HG02870 (cell line): ENCODE measurements at regions not wholly inside any gene's neighbourhood (a gene's known extent, or its start where the extent isn't known, plus 50 kb on each side); places are given as distances from the start of the nearest gene placed in this dataset.
"Not testable (repeated sequence)": the region's sequence is repeated elsewhere in the genome, so short reads cannot be mapped to it uniquely, and the experiment has no call there.

ENCODE experiments used
- ATAC-seq: cut with Tn5 transposase; IDR thresholded peaks from one replicate; pipeline ENCODE4 v1.9.1; 2021; ENCODE audit warnings: mild to moderate bottlenecking, moderate library complexity; ENCODE audit not compliant: unreplicated experiment

DNA sequence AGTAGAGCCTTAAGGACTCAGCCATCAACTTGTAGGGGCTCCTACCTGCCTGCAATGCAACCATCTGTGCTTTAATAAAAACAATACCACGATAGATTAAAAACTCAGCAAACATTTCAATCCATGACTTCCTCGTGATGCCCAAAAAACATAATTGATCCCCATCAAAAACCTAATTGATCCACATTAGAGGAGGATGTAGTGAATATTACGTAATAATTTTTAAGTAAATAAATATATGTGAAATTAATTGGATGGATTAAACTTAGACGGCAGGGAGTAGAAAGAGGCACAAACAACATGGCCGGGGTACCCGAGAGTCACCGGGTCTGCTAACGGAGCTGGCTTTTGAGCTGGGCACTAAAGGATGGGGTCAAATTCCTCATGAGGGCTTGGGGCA, 87.3 kb downstream of the ARL4C start:
- no peak for ATAC-seq

DNA sequence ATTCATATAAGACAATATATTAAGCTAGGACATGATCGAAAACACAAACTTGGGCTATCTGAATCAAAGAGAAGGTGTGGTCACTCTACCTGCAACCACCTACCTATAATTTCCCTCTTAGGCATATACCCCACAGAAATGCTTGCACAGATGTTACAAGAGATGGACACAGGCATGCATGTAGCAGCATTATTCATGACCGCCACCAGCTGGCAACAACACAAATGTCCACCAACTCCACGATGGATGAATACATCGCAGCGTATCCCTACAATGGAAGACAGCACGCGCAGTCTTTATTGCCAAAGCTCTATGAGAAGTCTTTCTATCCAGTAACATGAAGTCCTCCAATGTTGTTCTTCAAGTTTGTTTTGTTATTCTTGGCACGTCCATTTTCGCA, 90.8 kb downstream of the ARL4C start:
- no peak for ATAC-seq

DNA sequence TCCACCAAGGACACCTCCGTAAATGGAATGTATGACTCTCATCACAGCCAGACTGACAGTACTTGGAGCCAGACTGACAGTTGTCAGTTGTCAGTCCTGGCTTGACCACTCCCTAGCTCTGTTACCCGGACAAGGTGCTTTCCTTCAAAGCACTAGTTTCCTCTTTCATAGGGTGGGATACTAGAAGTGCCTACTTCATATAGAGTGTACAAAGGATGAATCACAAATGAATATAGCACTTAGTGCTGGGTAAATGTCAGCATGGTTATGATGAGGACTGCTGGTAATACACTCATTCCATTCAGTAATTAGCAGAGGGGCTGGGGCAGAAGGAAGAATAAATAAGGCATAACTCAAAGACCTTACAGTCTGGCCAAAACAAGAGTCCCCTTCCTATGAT, 91.4 kb downstream of the ARL4C start:
- ATAC-seq: no peak

DNA sequence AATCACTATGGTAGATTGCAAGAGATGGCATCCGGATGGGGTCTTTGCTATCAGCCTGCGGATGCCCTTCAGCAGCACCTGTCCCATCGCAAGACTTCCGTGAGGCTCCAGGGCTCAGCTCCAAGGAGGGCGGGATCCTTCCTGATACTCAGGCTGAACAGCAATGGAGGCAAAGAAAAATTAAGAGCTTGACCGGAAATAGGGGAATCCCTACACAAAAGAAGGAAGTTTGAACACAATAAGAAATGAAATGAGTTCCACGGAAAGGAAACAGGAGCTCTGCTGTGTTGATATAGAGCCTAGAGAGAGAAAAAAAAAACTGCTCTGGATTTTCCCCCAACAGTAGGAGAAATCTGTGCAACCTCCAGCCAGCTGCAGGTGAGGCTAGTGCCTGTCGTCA, 91.9 kb downstream of the ARL4C start:
- ATAC-seq: no peak

DNA sequence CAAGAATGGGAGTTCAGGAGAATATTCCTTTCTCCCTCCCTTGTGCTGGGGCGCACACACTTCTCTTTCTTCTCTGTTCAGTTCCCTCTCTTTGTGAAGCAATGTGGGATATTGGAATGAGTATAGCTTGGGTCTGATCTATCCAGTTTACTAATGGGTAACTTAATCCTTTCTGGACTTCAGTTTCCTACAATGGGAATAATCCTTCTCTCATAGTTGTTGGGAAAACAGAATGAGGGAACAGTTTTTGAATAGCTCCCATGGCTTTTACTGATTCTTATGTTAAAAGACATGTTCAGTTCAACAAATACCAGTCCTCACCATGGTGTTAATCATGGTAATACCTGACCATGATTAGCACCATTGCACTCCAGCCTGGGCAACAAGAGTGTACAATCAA, 93.1 kb downstream of the ARL4C start:
- no peak for ATAC-seq

DNA sequence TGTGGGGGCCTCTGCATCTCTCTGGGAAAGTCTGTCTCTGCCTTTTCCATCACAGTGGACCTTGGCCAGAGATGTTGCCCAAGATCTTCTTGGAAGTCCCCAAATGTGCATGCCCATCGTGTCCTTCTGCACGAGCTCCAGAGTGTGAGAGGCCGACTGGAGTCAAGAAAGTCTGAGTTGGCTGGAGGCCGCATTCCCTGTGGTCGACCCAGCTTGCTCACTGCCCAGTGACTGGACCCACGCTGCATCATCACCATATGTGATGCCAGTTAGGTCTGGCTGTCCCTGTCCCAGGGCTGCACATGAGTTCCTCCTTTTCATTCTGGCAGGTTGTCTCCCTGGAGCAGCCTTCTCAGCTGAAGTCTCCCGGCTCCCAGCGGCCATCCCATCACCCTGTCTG, 93.8 kb downstream of the ARL4C start:
- no peak for ATAC-seq

DNA sequence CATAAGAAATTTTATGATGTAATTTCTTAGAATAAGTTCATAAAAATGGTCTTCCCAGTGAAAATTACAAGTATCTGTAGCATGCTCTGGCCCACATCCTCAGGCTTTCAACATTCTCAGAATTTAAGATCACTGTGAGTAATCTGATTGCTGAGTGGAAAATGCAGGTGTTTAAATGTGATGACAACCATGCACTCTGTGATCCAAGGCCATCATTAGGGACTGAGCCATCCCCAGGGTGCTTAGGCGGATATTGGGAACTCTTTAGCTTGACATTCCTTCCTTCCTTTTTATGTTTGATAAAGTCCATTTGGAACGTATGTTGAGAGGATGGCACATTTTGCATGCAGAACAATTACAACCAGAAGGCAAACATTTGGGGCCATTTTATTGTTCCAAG, 95.5 kb downstream of the ARL4C start:
- no peak for ATAC-seq

DNA sequence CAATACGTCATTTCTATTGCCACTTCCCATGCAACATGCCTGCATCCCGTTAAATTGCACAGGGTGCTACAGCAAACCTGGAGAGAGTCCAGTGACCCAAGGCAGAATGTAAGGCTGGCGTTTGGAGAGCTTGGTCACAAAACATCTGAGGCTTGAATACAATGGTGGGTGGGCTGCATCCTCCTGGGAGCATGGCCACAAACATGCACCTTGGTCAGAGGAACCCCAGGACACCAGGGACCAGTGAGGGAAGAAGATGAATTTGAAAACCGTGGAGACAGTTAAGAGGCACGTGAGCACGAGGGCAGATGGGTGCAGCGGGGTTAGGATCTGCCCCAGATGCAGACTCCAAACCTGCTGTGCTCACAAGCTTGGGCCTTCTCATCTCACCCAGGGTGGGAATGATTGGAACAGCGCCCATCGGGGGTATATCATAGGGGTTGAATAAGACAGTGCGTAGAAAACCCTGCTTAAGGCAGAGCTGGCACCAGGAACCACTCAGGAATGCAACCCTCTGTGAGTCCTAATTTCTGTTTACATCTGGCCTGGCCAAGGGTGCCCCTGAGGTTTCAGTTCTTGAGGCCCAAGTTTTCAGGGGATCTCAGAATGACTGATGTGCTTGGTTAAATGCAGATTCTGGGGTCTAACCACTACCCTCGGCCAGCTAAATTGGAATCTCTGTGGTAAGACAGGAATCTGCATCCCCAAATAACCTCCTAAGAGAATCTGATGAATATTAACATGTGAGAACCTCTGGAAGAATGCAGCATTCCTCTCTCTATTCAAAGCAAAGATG, 97.2 kb downstream of the ARL4C start:
- no peak for ATAC-seq

DNA sequence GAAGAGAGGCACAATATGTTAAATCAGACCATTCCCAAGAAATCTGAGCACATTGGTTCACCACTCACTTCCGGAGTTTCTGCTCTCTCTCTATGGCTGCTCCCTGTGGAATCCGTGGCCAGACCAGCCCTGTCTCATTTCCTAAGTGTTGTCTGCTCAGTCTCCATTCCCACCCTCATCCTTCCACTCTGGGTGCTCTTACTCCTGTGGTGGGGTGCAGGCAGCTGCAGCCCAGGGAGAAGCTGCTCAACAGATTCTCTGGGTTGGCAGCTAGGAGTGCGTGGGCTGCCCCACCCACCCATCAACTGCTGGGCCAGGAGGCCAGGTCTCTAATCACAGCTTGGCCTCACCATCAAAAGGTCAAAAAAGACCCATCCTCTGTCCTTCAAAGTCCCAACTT, 98.3 kb downstream of the ARL4C start:
- ATAC-seq: no peak

DNA sequence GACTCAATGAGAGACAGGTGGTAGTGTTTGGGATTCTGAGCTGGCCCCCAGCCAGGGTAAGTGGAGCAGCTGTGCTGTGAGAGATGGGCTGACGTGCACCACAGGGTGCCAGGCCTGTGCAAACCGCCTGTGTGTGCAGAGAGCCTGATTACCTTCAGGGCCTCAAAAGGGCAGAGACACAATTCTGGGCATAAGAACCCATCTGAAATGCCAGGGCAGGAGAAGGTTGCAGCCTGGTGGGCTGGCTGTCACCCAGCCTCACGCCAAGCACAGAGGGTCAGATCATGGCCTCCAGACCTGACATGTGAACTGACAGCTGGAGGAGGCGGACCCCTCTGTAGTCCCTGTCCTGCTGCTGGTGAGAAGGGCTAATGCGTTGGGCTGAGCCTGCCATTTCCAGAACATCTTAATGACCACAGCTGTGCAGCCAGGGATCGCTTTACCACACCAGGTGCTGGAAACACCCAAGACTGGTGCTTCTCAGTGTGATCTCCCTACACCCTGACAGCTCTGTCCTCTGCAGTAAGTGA, 100.9 kb downstream of the ARL4C start:
- no peak for ATAC-seq

DNA sequence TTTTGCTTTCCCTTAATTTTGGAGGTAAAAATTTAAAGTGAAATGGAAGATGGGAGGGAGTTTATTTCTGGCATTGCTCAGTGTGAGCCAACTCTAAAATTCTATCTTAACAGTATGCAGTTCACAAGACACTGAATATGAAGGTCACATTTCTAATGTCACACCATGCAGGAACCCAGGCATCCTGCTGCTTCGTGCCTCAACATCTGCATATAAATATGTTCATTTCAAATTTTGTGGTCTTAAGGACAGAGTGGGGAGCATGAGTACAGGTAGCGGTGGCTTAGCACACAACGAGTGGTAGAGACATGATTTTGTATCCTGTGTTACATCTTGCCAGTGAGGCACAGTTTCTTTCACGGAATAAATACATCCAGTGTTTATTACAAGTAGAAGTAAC, 102.4 kb downstream of the ARL4C start:
- ATAC-seq: no peak

DNA sequence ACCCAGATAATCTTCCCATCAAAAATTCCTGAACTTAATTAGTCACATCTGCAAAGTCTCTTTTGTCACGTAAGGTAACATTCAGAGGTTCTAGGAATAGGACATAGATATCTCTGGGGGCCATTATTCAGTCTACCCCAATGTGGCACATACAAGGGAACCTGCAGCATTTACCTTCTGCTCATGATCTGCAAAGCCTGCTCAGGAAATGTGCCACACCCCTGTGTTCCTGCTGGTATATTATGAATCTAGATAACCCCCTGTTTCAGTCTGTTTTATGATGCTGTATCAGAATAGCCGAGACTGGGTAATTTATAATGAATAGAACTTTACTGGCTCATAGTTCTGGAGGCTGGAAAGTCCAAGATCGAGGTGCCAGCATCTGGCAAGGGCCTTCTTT, 103.5 kb downstream of the ARL4C start:
- no peak for ATAC-seq

DNA sequence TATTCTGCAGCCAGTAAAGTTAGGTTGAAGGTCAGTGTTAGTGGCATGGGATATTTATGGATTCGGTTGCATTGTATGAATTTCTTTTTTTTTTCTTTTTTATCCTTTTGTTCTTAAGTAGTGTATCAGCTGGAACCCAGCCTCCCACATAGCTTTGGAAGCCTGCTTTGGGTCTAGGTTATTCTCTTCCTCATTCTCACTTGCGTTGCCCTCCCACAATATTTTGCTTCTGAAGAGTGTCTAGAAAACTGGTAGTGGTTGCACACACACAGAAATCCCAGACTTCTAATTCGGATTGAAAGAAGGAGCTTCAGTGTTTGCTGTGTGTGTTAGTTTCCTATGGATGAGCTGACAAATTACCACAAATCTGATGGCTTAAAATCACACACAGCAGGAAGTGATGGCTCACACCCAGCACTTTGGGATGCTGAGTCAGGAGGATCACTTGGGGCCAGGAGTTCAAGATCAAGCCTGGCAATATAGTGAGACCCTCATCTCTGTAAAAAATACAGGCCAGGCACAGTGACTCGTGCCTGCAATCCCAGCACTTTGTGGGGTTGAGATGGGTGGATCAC, 104.8 kb downstream of the ARL4C start:
- no peak for ATAC-seq

DNA sequence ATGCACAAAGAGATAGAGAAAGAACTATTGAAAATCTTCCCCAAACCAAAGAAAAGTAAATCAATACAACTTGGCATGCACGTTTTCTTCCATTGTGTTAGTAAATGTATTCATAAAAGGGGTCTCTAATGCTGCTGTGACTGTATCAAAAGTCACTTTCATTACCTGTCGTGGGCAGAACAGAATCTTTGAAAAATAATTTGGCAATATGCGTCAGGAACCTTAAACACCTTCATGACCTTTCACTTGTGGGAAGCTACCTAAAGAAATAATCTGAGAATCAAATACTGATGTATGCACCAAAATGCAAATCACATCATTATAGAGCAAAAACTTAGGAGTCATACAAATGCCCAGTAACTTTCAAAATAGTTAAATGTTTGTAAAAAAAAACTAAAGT, 105.3 kb downstream of the ARL4C start:
- no peak for ATAC-seq

DNA sequence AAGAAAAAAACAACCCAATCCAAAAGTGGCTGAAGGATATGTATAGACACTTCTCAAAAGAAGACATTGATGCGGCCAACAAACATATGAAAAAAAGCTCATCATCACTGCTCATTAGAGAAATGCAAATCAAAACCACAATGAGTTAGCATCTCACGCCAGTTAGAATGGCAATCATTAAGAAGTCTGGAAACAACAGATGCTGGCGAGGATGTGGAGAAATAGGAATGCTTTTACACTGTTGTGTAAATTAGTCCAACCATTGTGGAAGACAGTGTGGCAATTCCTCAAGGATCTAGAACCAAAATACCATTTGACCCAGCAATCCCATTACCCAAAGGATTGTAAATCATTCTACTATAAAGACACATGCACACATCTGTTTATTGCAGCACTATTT, 107.2 kb downstream of the ARL4C start:
- ATAC-seq: not testable (repeated sequence)

DNA sequence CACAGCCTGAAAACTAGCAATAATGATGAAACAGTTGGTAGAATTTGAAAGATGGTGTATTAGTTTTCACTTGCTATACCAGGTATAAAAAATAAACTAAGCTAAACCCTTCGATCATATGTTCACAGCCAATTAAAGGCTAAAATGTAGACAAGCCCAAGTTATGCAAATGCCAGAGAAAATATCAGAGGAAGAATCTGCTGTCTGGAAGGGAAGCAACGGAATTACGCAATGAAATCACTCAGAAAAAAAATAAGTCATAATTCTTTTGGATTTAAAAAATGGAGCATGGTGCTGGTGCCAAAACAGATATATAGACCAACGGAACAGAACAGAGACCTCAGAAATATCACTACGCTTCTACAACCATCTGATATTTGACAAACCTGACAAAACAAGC, 108.3 kb downstream of the ARL4C start:
- no peak for ATAC-seq

DNA sequence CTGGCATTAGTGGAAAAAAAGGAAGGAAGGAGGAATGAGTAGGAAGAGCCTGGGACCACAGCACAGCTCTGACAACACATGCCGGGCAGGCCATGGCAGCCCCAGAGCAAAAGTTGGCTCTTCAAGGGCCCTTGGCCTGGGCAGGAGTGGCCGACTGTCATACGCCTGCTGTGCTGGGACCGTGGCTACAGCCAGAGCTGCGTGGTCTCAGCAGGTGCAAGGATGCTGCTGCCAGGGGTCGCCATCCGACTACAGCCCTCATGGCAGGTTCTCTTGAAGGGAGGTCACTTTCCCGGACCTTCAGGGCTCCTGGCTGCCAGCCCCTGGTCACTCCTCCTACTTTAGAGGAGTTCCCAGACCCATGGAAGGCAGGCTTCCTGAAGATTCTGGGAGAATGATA, 109.9 kb downstream of the ARL4C start:
- ATAC-seq: no peak

DNA sequence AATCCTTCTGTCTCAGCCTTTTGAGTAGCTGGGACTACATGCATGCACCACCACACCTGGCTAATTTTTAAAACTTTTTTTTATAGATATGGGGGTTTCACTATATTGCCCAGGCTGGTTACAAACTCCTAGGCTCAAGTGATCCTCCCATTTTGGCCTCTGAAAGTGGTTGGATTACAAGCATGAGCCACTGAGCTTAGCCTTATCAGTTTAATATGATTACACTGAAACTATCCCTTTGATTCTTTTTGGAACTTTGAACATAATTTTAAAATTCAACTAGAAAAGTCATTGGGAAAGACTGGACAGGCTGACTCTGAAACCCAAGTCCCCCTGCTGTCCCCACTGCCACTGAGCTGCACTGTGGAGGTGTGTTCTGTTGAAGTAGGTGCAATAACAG, 114.8 kb downstream of the ARL4C start:
- no peak for ATAC-seq

DNA sequence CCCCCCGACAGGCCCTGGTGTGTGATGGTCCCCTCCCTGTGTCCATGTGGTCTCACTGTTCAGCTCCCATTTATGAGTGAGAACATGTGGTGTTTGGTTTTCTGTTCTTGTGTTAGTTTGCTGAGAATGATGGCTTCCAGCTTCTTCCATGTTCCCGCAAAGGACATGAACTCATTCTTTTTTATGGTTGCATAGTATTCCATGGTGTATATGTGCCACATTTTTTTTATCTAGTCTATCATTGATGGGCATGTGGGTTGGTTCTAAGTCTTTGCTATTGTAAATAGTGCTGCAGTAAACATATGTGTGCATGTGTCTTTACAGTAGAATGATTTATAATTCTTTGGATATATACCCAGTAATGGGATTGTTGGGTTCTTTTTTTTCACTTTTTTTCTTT, 117.9 kb downstream of the ARL4C start:
- not testable (repeated sequence) for ATAC-seq

DNA sequence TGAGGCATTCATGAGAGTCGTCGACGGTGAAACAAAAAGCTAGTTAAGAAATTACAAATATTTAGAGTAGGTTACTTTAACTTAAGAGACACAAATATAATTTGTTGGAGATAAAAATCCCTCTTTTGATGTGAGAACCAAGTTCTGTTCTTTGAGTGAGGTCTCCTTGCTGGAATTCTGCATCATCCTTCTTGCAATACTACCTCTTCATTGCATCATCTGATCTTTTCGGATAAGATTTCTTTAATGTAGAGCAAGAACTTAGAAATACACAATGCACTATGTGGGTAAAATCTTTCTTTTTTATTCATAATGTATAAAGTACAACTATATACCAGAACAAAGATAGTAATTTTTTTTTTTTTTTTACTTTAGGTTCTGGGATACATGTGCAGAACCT, 118.4 kb downstream of the ARL4C start:
- no peak for ATAC-seq

DNA sequence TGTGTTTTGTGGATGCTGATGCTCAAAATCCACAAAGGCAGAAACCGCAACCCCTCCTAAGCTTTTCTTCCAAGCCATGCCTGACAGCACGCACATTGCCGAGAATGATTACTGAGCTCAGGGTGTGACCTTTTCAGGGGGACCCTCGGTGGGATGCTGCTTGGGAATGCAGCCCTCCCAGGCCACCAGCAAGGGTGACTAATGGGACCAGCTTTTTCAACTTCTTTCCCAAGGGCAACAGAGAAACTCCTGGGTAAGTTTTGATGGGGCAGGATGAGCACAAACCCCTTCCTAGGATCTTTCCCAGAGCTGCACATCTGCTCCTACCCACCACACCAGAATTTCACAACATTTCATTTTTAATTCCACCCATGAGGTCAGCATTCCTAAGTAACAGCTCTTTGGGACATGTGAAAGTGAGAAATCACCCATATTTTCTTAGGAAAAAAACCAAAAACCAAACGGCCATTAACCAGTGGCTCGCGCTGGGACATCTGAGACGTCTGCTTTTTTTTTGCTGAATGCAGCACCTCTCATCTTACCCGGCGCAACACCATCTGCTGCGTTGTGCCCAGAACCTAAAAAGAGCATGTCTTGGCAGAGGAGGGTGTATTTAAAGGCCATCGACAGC, 119.0 kb downstream of the ARL4C start:
- no peak for ATAC-seq

DNA sequence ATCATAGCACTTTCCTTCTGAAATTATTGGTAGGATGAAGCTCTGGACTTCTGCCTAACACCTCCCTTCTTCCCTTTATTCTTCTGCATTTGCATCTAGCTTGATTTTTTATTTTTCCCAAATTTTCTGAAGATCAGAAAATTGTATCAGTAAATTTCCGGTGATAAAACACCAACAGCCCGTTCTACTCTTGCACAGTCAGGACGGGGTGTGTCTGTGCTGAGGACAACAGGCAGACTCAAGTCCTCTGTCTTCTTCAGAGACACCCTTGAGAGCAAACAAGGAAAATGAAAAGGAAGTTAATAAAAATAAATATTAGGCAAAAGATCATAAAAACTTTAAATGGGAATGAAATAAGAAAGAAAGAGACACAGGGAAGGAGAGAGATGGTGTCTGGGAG, 120.7 kb downstream of the ARL4C start:
- ATAC-seq: no peak
